Tibial artery (tissue), 4 donors: ENCODE measurements at regions not wholly inside any gene's neighbourhood (a gene's known extent, or its start where the extent isn't known, plus 50 kb on each side); places are given as distances from the start of the nearest gene placed in this dataset.

Experiments
- DNase-seq, 2 donors: peaks; one replicate each; pipeline ENCODE4 v3.0.0-alpha.2; 2019
- H3K27ac ChIP-seq, 2 donors: fragments of 200-600 bp; sonication (generic) in 1 of 2; 1 replicate in 1 of 2; 2 replicates in 1 of 2; pipeline ENCODE4 v1.5.1; 2018 to 2019; ENCODE audit warnings: mild to moderate bottlenecking in 1 of 2
- H3K27me3 ChIP-seq, 2 donors: fragments of 200-600 bp; sonication (generic) in 1 of 2; one replicate each; pipeline versions ENCODE4 v1.5.1 to v1.6.0; 2016 to 2019
- H3K36me3 ChIP-seq, 3 donors: fragments of 200-600 bp; sonication (generic) in 2 of 3; one replicate each; pipeline ENCODE4 v1.5.1; 2016 to 2019; ENCODE audit warnings: mild to moderate bottlenecking in 2 of 3
- H3K4me1 ChIP-seq, 4 donors: fragments of 200-600 bp; sonication (generic) in 2 of 4; 1 replicate in 3 of 4; 2 replicates in 1 of 4; pipeline ENCODE4 v1.5.1; 2016 to 2019
- H3K4me3 ChIP-seq, 2 donors: fragments of 200-600 bp; sonication (generic) in 1 of 2; 1 replicate in 1 of 2; 2 replicates in 1 of 2; pipeline ENCODE4 v1.5.1; 2018 to 2019; ENCODE audit warnings: mild to moderate bottlenecking in 2 of 2
- H3K9me3 ChIP-seq, 3 donors: fragments of 200-600 bp; sonication (generic) in 1 of 3; one replicate each; pipeline ENCODE4 v1.5.1; 2016 to 2019
- CTCF ChIP-seq, 2 experiments: fragments of 200-600 bp in 1 of 2; fragments of 450-650 bp in 1 of 2; IDR thresholded peaks; one replicate each; pipeline ENCODE4 v1.5.1; 2017 to 2019; ENCODE audit warnings: antibody characterized with exemption in 2 of 2, mild to moderate bottlenecking in 1 of 2, moderate library complexity in 1 of 2
- intact Hi-C: fragments of 100-400 bp; cut with DNase I; formaldehyde crosslinking; loops from one replicate; pipeline ENCODE4 v1.15.0; 2023; ENCODE audit warnings: low total_unique reads

- Histone ChIP-seq H3K27ac (no peak overlapping the region), H3K4me3 (no peak overlapping the region), H3K27me3 (no peaks in the 10 kb centered on the region), H3K4me1 (peaks cover 0 to 8% (median 4%) of the 10 kb centered on the region in 4 donors), H3K9me3 (no peaks in the 10 kb centered on the region), H3K36me3 (no peaks in the 10 kb centered on the region)
- intact Hi-C loops: no loop called here
- DNase-seq: no peak
- TF ChIP-seq CTCF (IDR thresholded peaks at IDR 0.05): no peak
Observed at GRCh38 chr6:25218346-25218745, 60.8 kb upstream of the CARMIL1 start.

- no peak overlapping the region for H3K4me3 ChIP-seq
- H3K36me3 ChIP-seq: no peaks in the 10 kb centered on the region
- H3K27ac ChIP-seq: no peak overlapping the region
- no peaks in the 10 kb centered on the region for H3K9me3 ChIP-seq
- H3K4me1 ChIP-seq: peaks cover 0 to 8% (median 8%) of the 10 kb centered on the region in 4 donors
- intact Hi-C loops: no loop called here
- H3K27me3 ChIP-seq: no peaks in the 10 kb centered on the region
- no peak for TF ChIP-seq CTCF (IDR thresholded peaks at IDR 0.05)
- DNase-seq: no peak
Observed at GRCh38 chr6:25219216-25219916, 59.8 kb upstream of the CARMIL1 start.

GRCh38 chr6:25219917-25220278 lies 59.3 kb upstream of the CARMIL1 start:
- no peaks in the 10 kb centered on the region for H3K27me3 ChIP-seq
- no peaks in the 10 kb centered on the region for H3K36me3 ChIP-seq
- no peak for DNase-seq
- H3K27ac ChIP-seq: no peak overlapping the region
- no peaks in the 10 kb centered on the region for H3K9me3 ChIP-seq
- H3K4me1 ChIP-seq: peaks cover 0 to 8% (median 8%) of the 10 kb centered on the region in 4 donors
- no peak for TF ChIP-seq CTCF (IDR thresholded peaks at IDR 0.05)
- no peak overlapping the region for H3K4me3 ChIP-seq
- intact Hi-C loops: no loop called here

GRCh38 chr6:25220857-25221256 lies 58.3 kb upstream of the CARMIL1 start:
- Histone ChIP-seq H3K9me3 (no peaks in the 10 kb centered on the region), H3K27ac (no peak overlapping the region), H3K27me3 (no peaks in the 10 kb centered on the region), H3K4me1 (peaks cover 0 to 8% (median 8%) of the 10 kb centered on the region in 4 donors), H3K36me3 (no peaks in the 10 kb centered on the region), H3K4me3 (no peak overlapping the region)
- TF ChIP-seq CTCF (IDR thresholded peaks at IDR 0.05): no peak
- intact Hi-C loops: no loop called here
- DNase-seq: no peak

GRCh38 chr6:25222006-25222678 lies 57.0 kb upstream of the CARMIL1 start:
- Histone ChIP-seq H3K27ac (no peak overlapping the region), H3K4me3 (no peak overlapping the region), H3K36me3 (no peaks in the 10 kb centered on the region), H3K4me1 (peaks cover 0 to 8% (median 8%) of the 10 kb centered on the region in 4 donors), H3K27me3 (no peaks in the 10 kb centered on the region), H3K9me3 (no peaks in the 10 kb centered on the region)
- intact Hi-C loops: no loop called here
- DNase-seq: no peak
- no peak for TF ChIP-seq CTCF (IDR thresholded peaks at IDR 0.05)
